Fibroblast of gingiva (primary cell): ENCODE measurements at regions not wholly inside any gene's neighbourhood (a gene's known extent, or its start where the extent isn't known, plus 50 kb on each side); places are given as distances from the start of the nearest gene placed in this dataset.
"Not testable (repeated sequence)": the region's sequence is repeated elsewhere in the genome, so short reads cannot be mapped to it uniquely, and the experiment has no call there.

Experiments used
- DNase-seq: peaks from one replicate; pipeline ENCODE4 v3.0.0-alpha.2; 2011; ENCODE audit warnings: low read depth

DNA sequence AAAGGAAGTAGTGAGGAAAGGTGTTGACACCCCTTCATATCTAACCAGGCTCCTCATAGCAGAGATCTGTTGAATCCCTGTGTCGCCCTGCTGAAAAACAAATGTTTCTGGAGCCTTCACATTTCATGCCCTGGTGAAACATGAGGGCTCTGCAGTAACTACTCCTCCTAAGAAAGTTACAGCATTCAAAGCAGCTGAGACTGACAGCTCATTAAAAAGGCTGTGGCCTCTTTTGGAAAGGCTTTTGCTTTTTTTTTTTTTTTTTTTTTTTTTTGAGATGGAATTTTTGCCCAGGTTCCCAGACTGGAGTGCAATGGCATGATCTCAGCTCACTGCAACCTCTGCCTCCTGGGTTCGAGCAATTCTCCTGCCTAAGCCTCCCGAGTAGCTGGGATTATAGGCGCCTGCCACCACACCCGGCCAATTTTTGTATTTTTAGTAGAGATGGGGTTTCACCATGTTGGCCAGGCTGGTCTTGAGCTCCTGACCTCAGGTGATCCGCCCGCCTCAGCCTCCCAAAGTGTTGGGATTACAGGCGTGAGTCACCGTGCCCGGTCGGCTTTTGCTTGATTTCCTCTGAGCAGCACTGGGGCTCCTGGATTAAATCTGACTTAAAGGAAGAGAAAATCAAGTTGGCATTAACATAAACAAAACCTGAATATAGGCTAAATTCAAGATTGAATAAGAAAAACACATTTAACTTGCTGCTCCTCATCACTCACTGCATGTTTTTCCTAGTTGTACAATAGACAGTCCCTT, 112.9 kb downstream of the PCSK1 start:
- not testable (repeated sequence) for DNase-seq

DNA sequence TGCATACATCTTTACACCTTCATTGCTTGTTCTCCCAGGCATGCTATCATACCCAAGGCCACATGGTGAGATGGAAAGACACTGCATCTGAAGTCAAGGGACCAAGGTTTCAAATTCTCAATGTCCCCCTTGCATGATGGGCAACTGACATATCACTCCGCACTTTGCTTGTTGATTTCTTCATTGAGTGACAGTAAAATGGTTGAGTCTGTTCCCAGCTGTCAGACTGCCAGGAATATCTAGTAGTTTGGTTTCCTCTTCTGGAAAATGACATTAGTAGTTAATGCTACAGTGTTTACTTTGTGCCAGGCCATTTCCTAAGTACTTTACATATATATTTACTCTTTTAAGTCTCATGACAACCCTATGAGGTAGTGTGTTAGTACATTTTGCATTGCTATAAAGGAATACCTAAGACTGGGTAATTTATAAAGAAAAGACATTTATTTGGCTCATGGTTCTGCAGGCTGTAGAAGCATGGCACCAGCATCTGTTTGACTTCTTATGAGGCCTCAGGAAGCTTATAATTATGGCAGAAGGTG, 114.4 kb downstream of the PCSK1 start:
- DNase-seq: no peak

DNA sequence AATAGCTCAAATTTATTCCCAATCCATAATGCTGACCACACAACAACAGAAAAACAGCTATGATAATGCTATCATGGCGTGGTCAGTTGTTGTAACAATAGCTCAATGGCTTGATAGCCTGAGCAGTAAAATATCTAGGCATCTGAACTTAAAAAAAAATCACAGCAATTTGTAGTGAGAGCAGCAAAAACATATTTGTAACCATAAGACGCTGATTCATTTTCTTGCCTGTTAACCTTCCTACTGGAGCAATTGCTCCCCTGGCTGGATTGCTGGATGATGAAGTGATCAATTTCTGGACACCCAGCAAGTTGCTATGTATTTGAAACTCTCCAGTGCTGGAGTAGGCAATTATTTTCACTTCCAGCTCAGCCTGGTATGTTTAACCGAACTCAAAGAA, 115.1 kb downstream of the PCSK1 start:
- DNase-seq: no peak

DNA sequence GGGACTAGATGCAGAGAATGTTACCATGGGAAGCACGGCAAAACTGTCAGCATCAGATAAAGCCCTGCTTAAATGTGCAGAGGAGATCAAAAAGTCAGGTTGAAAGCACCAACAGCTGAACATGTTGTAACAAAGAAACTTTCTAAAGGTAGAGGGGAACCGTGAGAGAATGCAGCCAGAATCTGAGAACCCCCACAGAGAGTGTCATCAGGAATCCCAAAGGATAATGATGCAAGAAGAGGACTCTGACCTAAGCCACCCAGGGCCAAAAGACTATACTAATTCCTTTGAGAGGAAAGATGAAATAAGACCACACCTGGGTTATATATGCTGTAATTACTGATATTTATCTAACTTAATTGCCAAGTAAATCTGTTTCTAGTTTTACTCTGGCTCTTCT, 116.6 kb downstream of the PCSK1 start:
- DNase-seq: no peak

DNA sequence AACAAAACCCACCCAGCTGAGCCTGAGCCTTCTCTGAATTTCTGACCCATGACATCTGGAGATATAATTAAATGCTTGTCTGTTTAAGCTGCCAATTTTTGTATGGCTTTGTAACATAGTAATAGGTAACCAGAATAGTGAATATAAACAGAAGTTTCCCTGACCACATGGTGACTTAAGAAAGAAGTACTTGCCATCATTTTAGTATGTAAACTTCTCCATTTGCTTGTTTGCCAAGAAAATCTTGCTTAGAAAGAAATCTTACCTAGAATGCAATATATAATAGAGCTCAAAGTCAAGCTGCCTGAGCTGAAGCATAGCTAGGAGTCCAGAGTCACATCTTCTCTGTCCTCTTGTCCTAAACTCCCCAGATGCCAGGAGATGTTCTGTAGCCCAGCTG, 117.0 kb downstream of the PCSK1 start:
- peak; percentile 26 for DNase-seq

DNA sequence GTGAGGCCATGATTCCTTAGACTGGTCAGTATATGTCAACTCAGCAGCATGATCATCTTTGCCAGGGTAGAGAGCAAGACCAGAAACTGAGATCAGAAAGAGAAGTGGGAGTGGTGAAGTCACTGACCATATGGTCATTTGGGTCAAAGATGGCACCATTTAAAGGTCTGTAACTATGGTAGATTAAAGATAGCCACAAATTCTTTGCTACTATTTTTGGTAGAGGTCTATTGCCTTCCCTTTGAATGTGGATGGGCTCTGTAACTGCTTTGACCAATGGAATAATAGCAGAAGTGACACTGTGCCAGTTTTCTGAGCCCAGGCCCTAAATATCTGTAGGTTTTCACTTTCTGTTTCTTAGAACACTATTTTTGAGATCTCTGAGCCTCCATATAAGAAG, 117.6 kb downstream of the PCSK1 start:
- DNase-seq: no peak

DNA sequence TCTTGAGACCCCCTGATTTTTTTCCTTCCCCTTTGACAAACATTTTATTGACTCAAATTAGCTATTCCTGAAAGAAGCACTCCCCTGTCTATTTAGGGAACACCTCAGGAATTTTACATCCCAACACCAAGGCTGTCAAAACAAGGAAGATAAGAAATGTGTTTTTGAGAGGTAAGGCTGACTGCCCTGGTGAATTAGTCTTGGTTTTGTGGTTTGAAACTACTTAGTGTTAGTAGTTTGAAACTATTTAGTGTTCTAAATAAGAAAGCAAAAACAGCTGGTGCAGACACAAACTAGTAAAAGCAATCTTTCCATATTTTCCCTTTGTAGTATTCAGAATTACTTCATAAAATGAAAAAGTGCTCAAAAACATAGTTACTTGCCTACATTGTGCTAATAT, 120.7 kb downstream of the PCSK1 start:
- no peak for DNase-seq

DNA sequence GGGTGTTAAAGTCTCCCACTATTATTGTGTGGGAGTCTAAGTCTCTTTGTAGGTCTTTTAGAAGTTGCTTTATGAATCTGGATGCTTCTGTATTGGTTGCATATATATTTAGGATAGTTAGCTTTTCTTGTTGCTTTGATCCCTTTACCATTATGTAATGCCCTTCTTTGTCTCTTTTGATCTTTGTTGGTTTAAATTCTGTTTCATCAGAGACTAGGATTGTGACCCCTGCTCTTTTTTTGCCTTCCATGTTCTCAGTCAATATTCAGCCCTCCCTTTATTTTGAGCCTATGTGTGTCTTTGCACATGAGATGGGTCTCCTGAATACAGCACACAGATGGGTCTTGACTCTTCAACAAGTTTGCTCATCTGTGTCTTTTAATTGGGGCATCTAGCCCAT, 126.0 kb downstream of the PCSK1 start:
- not testable (repeated sequence) for DNase-seq

DNA sequence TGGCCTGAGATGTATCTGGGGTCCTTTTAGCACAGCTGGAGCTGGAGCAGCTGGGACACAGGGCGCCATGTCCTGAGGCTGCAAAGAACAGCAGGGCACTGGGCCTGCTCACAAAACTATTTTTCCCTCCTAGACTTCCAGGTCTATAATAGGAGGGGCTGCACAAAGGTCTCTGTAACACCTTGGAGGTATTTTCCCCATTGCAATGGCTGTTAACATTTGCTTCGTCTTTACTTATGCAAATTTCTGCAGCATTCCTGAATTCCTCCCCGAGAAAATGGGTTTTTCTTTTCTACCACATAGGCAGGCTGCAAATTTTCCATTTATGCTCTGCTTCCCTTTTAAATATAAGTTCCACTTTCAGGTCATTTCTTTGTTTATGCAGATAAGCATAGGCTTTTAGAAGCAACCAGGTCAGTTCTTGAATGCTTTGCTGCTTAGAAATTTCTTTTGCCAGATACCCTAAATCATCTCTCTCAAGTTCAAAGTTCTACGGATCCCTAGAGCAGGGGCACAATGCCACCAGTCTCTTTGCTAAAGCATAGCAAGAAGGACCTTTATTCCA, 130.8 kb downstream of the PCSK1 start:
- DNase-seq: no peak

DNA sequence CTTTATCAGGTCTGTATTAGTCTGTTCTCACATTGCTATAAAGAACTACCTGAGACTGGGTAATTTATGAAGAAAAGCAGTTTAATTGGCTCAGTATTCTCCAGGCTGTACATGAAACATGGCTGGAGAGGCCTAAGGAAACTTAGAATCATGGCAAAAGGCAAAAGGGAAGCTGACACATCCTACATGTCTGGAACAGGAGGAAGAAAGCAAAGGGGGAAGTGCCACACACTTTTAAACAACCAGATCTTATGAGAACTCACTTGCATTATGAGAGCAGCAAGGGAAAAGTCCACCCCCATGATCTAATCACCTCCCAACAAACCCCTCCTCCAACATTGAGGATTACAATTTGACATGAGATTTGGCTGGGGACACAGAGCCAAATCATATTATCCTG, 132.1 kb downstream of the PCSK1 start:
- DNase-seq: no peak

DNA sequence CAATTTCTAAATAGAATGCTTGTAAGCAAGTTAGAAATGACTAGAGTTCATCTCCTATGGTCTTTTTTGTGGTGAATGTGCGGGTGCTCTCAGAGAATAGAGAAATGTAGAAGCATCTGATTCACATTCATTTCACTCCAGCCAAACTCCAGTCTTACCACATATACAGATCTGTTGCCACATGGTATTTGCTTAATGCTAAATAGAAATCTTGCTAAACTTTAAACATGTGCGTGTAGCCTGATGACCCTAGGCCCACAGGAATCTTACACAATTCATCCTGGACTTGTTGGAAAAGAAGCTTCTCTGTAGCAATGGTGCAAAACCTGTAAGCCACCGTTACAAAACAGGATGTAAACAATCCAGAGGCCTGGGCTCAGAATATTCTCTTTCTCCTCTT, 135.2 kb downstream of the PCSK1 start:
- DNase-seq: peak; percentile 99

DNA sequence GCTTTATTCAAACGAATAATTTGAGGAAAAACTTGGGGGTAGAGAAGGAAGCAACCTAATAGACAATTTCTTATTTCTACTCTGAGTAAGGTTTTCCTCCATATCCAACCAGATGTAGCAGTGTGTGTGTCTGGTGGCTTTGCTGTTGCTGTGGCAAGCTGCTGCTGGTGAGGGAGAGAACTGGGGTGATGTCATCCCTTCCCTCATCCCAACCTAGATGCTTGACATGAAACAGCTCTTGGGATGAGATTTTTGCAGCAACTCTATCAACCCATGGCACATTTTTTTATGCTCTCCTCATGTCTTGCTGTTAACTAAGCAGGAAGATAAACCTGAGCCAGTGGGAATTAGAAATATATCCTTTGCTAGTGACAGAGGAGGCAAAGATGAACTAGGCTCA, 135.8 kb downstream of the PCSK1 start:
- peak; percentile 91 for DNase-seq

DNA sequence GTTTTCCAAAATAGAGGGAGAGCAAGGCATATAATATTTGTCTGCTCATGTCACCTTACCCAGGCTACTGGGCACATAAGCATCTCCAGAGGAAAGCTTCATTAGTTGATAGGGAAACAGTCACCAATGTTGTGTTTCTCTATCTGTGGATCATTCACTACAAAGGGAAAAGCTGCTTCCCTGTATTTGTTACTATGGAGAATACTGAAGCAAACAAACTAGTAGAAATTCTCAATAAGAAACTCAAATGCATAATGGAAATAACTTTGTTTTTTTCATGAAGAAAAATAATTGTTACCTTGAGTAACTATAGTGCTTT, 138.2 kb downstream of the PCSK1 start:
- no peak for DNase-seq

DNA sequence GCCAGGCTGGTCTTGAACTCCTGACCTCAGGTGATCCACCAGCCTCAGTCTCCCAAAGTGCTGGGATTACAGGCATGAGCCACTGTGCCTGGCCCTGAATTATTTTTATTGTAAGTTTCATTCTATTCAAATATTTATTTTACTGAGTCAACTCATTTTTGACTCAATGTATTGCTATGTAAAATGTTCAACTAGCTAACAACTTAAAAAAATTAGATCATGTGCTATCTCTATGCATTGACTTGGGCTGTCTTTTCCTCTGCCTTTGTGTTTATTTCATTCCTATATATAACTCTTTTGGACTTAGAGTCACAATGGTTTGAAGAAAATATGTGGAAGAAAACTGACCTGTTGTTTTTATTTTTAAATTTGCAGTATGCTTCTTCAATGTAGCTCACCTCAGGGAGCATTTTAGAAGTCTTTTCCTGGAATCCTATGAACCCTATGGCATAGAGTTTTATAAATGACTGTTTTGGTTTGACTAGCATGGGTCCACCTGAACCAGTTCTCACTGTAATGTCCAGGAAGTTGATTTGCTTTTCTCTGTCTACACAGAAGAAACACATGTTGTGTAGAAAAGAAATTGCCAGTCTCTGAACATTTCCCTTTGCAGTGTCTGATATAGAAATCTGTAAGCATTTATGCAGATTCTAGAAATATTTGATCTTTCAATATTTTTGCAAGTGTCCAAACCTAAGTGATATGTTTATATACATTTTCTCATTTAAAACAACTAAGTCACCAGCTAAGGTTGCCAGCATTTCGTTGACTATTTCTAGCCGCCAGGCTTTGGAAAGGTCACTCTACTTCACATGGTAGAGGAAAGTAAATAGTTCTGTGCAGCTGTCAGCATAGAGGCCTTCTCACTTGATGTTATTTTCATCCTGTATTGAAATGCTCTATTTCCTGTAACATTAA, 138.8 kb downstream of the PCSK1 start:
- peak; percentile 73 for DNase-seq

DNA sequence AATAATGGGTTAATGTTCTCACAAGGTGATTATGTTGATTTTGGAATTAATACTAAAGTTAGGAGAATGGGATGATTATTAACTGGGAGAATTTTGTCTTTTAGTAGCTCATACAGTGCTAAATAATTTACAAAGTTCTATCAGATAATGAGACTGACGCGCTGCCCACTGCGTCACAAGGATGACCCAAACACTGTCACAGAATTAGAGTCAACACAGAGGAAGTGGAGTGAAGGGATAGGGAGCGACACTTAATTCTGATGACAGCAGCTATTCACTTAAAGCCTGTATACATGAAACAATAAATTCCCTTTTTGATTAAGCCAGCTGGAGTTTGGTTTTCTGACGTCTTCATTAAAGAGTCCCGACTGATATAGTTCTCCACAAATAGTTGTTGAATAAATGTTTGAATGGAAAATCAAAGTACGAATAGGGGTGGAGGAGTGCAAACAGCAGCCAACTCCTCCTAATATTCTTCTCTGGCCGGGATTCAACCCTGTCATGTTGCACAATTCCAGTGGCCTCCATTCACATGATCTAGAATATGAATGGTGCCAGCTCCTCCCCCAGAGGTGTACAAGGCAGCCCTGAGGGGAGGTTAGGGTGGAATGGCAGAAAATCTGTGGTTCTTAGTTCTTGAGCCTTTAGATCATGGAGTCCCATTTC, 140.3 kb downstream of the PCSK1 start:
- peak; percentile 52 for DNase-seq

DNA sequence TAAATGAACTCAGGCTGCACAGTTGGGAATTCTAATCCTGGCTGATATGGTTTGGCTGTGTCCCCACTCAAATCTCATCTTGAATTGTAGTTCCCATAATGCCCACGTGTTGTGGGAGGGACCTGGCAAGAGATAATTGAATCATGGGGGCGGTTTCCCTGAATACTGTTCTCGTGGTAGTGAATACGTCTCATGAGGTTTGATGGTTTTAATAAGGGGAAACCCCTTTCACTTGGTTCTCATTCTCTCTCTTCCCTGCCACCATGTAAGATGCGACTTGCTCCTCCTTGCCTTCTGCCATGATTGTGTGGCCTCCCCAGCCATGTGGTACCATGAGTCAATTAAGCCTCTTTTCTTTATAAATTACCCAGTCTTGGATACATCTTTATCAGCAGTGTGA, 143.8 kb downstream of the PCSK1 start:
- not testable (repeated sequence) for DNase-seq

DNA sequence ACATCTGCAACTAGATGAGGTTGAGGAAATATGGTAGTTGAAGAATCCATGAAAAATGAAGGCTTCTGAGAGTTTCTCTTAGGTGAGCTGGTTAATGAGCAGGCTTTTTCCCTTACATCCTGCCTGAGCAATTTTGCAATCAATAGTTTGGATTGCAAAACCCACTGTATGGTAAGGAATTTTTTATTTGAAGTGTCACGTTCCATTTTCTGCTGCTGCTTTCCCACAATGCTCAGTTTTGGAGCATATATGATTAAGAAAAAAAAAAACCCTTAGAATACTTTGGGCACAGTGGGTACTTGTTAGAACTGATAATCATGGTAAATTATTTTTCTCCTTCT, 144.2 kb downstream of the PCSK1 start:
- peak; percentile 64 for DNase-seq

DNA sequence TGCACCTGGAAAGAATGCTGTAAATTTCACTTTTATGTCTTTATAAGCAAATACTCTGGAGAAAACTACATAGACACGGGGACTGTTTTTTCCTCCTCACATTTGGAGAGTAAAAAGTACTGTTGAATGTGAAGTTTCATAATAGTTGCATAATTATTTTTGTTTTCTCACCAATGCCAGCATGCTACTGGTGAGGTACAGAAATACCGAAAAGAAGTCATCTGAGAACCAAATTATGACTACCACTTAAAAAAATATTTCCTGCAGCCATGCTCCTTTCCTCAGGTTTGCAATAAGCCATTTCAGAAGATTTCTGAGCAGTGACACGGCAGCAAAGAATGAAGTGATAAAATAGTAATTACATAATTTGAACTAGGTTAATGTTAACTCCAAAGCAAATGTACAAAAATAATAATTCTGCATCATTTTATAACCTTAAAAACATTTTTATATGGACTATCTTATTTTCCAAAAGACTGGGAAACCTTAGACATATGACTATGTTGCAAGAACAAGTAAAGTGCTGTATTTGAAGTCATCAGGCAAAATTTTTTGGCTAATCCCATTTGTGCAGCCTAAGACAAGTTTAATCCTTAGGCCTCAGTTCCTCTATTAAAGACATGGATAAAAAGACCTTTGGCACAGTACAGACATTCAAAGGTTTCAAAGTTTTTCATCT, 144.7 kb downstream of the PCSK1 start:
- peak; percentile 24 for DNase-seq

DNA sequence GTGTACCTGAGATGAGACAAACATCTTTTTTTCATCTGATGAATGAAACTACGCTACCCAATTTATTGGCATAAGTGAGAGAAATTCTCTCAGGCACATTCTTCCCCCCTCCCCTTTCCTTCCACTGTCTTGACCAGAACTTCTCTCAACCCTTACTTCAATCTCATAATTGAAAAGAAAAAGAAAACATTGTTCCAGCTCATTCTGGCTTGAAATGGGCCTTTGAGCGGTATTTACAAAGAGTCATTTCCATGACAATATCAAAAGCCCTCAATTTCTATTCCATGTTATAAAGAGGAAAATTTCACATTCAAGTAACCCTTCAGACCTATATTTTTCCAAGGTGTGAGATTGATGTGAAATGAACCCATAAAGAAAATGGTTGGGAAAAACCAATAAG, 145.9 kb downstream of the PCSK1 start:
- DNase-seq: no peak

DNA sequence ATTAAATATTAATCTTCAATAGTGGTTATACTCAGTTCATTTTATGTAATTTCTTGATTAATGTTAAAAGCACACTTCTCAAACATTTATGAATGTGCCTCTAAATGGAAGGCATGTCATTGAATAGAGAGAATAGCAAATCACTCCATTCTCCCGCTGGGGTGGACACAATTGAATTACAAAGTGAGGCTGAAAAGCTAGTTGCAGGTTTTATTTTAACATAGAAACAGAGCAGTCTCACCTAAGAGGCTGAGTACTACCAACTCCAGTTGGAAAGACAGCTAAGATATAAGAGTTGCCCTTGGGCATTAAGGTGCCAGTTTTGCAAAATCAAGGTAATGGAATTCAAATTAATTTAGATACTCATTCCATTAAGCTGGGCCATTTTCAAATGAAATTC, 147.2 kb downstream of the PCSK1 start:
- DNase-seq: no peak

DNA sequence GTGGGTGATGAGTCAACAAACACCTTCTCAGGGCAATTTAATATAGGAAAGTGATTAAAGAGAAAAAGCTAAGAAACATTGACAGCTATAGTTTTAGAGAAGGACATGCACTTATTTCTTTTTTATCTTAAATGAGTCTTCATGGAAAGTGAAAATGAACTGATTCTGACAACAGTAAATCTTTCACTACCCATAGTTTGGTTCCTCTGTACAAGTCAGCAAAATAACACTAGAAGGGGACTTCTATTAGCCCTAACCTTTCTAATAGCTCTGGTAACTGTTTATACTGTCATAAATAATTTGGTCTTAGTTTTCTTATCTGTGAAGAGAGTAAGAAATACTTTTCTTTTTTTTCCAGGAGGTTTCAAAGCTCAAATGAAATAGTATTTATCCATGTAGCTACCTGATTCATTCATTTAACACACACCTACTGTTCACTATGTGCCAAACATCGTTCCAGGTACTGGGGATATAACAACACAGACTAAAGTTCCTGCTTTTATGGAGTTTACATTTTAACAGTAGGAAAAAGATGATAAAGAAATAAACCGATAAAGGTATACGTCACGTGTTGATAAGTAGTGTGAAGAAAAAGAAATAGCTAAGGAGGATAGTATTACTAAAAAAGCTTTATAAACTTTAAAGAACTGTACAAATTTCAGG, 148.2 kb downstream of the PCSK1 start:
- DNase-seq: no peak
